HG03469 (cell line): ENCODE measurements at regions not wholly inside any gene's neighbourhood (a gene's known extent, or its start where the extent isn't known, plus 50 kb on each side); places are given as distances from the start of the nearest gene placed in this dataset.
"Not testable (repeated sequence)": the region's sequence is repeated elsewhere in the genome, so short reads cannot be mapped to it uniquely, and the experiment has no call there.

ENCODE experiments used
- ATAC-seq: cut with Tn5 transposase; IDR thresholded peaks from one replicate; pipeline ENCODE4 v1.9.1; 2021; ENCODE audit warnings: mild to moderate bottlenecking, moderate library complexity, moderate number of reproducible peaks; ENCODE audit not compliant: unreplicated experiment

DNA sequence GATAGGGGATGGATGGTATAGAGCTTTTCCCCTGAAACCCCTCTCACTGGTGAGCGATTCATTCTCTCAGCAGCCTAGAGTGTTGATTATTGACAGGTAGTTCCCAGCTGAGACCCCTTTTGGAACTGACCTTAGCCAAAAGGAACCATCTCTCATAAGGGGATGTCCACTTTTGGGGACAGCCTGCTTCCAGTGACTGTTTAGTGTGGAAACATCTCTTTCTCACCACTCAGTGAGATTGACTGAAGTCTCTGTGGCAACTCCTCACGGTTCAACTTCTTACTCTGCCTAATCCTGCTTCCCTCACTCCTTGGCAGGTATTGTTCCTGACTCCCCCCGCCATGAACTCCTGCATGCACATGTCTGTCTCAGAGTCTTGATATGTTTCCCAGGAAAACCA, 529.2 kb upstream of the ATP2B1 start:
- no peak for ATAC-seq

GRCh38 chr12:90235642-90236041, 527.0 kb upstream of the ATP2B1 start:
- ATAC-seq = no peak

- no peak for ATAC-seq
Observed at GRCh38 chr12:90234472-90234871, 525.8 kb upstream of the ATP2B1 start.

DNA sequence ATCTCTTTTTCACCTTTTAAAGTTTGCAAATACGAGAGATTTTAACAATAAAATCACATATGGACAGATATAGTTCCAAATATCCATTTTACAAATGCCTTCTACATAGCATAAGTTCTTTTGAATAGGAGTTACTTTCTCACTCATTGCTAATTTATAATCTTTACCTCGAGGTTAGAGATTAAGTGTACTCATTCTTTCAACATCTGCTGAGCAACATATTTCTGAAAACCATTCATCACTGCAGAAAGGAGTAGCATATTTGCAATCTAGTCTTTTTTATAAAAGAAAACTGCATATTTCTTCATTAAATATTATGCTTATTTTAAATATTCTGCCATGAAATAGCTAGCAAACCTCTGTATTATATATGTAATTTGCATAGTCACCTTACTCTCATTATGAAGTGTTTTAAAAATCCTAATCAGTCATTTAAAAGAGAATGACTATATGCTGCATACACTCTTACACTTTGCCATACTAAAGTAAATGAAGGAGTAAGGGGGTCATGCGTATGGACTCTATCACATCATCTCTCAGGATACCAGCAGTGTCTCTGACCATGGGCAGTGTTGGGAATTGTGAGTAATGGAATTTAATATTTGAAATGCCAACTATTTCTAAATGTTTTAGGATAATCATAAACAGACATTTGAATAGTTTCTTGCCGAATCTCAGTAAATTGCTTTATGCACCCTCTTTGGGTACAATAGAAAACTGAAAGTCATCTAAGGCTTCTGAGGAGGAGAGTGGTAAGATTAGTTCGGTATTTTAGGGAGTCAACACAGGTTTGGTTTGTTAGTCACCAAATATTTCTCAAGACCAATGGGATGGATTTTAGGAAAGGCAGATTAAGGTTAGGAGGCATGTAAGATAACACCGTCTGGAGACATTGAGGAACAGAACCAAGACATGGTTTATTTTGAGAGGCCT, 524.8 kb upstream of the ATP2B1 start:
- ATAC-seq = no peak

GRCh38 chr12:90229407-90230170, 521.0 kb upstream of the ATP2B1 start:
- ATAC-seq = no peak

GRCh38 chr12:90226211-90226610, 517.6 kb upstream of the ATP2B1 start:
- no peak for ATAC-seq

DNA sequence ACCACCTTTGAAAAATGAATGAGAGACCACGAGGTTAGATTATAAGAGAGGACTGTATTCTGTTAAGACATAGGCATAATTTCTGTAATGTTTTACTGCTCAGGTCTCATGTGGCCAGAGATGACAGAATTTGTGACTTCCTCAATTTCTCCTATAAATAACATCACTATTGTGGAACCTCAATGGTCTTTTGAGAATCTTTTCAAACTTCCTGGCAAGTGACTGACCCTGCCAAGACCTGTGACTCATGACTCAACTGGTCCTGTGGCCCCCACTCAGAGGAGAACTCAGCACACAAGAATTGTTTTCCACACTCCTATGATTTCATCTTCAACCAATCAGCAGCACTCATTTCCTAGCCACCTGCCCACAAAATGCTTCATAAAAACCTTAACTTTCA, 508.2 kb upstream of the ATP2B1 start:
- peak; percentile 44 for ATAC-seq

GRCh38 chr12:90216020-90216552, 507.4 kb upstream of the ATP2B1 start:
- ATAC-seq = no peak

- no peak for ATAC-seq
Observed at GRCh38 chr12:90211017-90211416, 502.4 kb upstream of the ATP2B1 start.

DNA sequence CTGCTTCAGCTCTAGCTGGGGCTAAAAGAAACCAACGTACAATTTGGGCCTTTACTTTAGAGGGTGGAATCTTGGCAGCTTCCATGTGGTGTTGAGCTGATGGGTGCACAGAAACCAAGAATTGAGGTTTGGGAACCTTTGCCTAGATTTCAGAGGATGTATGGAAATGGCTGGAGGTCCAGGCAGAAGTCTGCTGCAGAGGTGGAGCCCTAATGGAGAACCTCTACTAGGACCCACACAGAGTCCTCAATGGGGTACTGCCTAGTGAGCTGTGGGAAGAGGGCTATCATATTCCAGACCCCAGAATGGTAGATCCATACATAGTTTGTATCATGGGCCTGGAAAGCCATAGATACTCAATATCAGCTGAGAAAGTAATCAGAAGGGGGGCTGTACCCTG, 500.4 kb upstream of the ATP2B1 start:
- no peak for ATAC-seq

DNA sequence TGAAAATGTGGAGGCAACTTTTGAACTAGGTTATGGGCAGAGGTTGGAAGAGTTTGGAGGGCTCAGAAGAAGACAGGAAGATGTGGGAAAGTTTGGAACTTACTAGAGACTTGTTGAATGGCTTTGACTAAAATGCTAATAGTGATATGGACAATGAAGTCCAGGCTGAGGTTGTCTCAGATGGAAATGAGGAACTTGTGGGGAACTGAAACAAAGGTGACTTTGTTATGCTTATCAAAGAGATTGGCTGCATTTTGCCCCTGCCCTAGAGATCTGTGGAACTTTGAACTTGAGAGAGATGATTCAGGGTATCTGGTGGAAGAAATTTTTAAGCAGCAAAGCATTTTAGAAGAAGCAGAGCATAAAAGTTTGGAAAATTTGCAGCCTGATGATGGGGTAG, 499.7 kb upstream of the ATP2B1 start:
- not testable (repeated sequence) for ATAC-seq

GRCh38 chr12:90207799-90208198, 499.2 kb upstream of the ATP2B1 start:
- ATAC-seq = no peak

DNA sequence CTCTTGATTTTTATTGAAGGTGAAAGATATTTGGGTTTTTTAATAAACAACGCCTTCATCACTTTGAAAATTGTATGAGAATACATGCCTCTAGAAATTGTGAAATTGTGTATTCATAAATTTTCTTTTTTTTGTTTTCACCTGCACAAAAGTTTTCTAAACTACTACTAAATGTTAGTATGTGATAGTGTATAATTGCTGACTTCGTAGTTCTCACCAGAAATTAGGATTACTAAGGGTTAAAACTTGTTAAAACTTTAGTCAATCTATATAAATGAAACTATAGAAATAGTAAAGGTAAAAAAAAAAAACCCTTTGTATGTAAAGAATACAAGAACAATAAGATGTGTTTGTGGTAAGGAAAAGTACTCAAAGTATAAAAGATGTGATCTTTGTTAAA, 496.5 kb upstream of the ATP2B1 start:
- no peak for ATAC-seq

- no peak for ATAC-seq
Observed at GRCh38 chr12:90203556-90203955, 494.9 kb upstream of the ATP2B1 start.

DNA sequence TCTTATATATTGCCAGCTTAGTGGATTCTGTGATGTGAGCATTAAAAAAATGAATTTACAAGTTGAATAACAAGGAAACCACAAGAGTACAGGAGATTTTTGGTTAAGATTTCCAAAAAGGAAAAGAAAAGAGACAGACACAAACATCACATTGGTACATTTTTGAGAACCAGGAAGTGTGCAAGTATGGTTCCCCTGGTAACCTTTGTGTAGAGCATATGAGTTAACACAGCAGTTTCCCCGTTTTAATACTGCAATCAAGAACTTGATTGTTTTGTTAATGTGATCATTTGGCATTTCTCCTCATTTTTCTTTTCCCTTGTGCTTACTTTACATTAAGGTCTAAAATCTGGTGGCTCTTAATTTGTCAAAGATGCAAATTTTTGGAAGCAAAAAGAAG, 490.4 kb upstream of the ATP2B1 start:
- no peak for ATAC-seq

DNA sequence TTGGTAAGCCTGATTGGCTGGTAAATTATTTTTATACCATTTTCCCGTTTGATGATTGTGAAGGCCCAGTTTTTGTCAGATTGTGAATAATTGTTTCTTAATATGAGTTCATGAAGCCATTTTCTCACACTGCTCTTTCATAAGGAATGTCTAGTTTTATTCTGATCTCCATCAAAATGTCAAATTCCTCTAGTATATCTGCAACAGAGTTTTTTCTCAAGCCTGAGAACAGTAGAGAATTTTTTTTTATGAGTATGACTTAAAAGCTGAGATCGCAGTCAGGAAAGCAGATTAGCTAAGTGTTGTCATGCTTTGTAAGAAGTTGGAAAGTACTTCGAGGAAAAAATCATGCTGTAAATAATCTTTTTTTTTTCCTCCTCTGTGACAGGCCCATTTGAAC, 484.9 kb upstream of the ATP2B1 start:
- no peak for ATAC-seq

GRCh38 chr12:90188857-90189256, 480.2 kb upstream of the ATP2B1 start:
- no peak for ATAC-seq

- ATAC-seq = no peak
Observed at GRCh38 chr12:90183201-90183600, 474.6 kb upstream of the ATP2B1 start.

DNA sequence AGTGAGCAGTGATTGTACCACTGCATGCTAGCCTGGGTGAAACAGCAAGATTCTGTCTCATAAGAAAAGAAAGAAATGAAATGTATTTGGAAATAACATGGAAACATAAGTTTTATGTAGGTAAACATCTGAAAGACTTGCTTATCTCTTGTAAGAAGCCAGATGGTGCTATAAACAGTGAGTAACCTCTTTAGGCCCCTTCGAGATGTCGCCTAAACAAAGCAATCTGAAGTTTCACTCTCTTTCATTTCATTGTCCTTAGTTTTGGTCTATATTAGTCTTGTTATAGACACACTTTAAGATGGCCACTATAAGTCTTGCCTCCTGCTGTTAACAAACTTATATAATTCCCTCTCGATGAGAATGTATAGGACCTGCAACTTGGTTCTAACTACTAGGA, 472.6 kb upstream of the ATP2B1 start:
- no peak for ATAC-seq

GRCh38 chr12:90174956-90175355, 466.3 kb upstream of the ATP2B1 start:
- no peak for ATAC-seq

DNA sequence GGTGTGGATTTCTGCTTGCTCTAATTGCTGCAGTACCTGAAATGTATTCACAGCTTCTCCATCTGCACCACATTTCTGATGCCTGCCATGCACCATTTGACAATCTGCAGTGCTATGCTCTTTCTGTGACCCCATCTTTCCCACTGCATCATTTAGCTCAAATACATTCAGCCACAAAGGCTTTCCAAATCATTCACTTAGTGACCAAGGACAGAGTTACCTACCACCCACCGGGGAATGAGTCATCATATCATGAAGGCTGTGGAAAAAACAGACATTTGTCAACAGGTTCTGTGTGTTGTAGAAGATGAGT, 465.5 kb upstream of the ATP2B1 start:
- peak; percentile 74 for ATAC-seq
